C4-2B (cell line): ENCODE measurements at regions not wholly inside any gene's neighbourhood (a gene's known extent, or its start where the extent isn't known, plus 50 kb on each side); places are given as distances from the start of the nearest gene placed in this dataset.

Experiments
- CTCF ChIP-seq: fragments of 450-650 bp; conservative IDR thresholded peaks from 2 replicates; pipeline ENCODE4 v1.5.1; 2017; ENCODE audit warnings: mild to moderate bottlenecking
- ZFX ChIP-seq: fragments of 450-650 bp; IDR thresholded peaks from 2 replicates; pipeline ENCODE4 v1.6.1; 2017

- no peak for TF ChIP-seq CTCF
- no peak for TF ChIP-seq ZFX
Observed at GRCh38 chr10:20615395-20615794, 281.7 kb downstream of the NEBL start.
